SU-DHL-6 (cell line): ENCODE measurements at regions not wholly inside any gene's neighbourhood (a gene's known extent, or its start where the extent isn't known, plus 50 kb on each side); places are given as distances from the start of the nearest gene placed in this dataset.
"Not testable (repeated sequence)": the region's sequence is repeated elsewhere in the genome, so short reads cannot be mapped to it uniquely, and the experiment has no call there.

Experiments used
- H2AFZ ChIP-seq: fragments of 200-600 bp; sonication (generic); 2 replicates; pipeline ENCODE4 v1.6.1; 2014; ENCODE audit warnings: low read depth, mild to moderate bottlenecking, moderate library complexity, mixed read lengths, antibody characterized with exemption, low read length; ENCODE audit not compliant: severe bottlenecking
- H3F3A ChIP-seq: fragments of 200-600 bp; shearing (Covaris generic); 2 replicates; pipeline ENCODE4 v1.6.0; 2016; ENCODE audit warnings: antibody characterized with exemption, mild to moderate bottlenecking; ENCODE audit not compliant: insufficient read depth
- H3K27ac ChIP-seq: fragments of 200-600 bp; sonication (generic); 2 replicates; pipeline ENCODE4 v1.5.1; 2016; ENCODE audit warnings: low read depth, mild to moderate bottlenecking, low read length, moderate library complexity, mixed read lengths
- H3K27me3 ChIP-seq: fragments of 200-600 bp; sonication (generic), shearing (Covaris generic); 2 replicates; pipeline ENCODE4 v1.6.0; 2014; ENCODE audit warnings: mild to moderate bottlenecking, low read length
- H3K36me3 ChIP-seq: fragments of 200-600 bp; sonication (generic); 2 replicates; pipeline ENCODE4 v1.6.1; 2014; ENCODE audit warnings: mild to moderate bottlenecking, low read length, mixed read lengths
- H3K4me2 ChIP-seq: fragments of 300-600, 200-600 bp; shearing (Covaris generic), sonication (generic); 2 replicates; pipeline ENCODE4 v1.6.0; 2014; ENCODE audit warnings: low read length, low read depth, mild to moderate bottlenecking; ENCODE audit not compliant: poor library complexity, severe bottlenecking
- H3K4me3 ChIP-seq: fragments of 200-600 bp; sonication (generic); 2 replicates; pipeline ENCODE4 v1.5.1; 2014; ENCODE audit warnings: antibody characterized with exemption, low read length, mild to moderate bottlenecking, mixed read lengths; ENCODE audit not compliant: insufficient read depth, poor library complexity, severe bottlenecking
- H3K79me2 ChIP-seq: fragments of 200-600 bp; sonication (generic); 2 replicates; pipeline ENCODE4 v1.6.1; 2014; ENCODE audit warnings: mild to moderate bottlenecking, low read length, moderate library complexity; ENCODE audit not compliant: insufficient read depth
- H3K9ac ChIP-seq: fragments of 200-600 bp; sonication (generic); 2 replicates; pipeline ENCODE4 v1.7.0; 2014; ENCODE audit warnings: mild to moderate bottlenecking, low read length
- H3K9me2 ChIP-seq: fragments of 200-600 bp; sonication (generic); replicated peaks from 2 replicates; pipeline ENCODE4 v1.6.1; 2014; ENCODE audit warnings: low read length; ENCODE audit not compliant: insufficient read depth
- H3K9me3 ChIP-seq: fragments of 200-600 bp; sonication (generic); 2 replicates; pipeline ENCODE4 v1.6.1; 2014; ENCODE audit warnings: low read length, mixed read lengths; ENCODE audit not compliant: insufficient read depth
- H4K20me1 ChIP-seq: fragments of 200-600 bp; sonication (generic); 2 replicates; pipeline ENCODE4 v1.6.1; 2014; ENCODE audit warnings: low read depth, mild to moderate bottlenecking, antibody characterized with exemption, low read length, moderate library complexity, mixed read lengths
- EZH2phosphoT487 ChIP-seq: fragments of 200-600 bp; sonication (generic), shearing (Covaris generic); conservative IDR thresholded peaks from 2 replicates; pipeline ENCODE4 v1.6.1; 2018; ENCODE audit warnings: mild to moderate bottlenecking, antibody characterized with exemption, low read length, moderate library complexity, mixed read lengths
- TF ChIP-seq, protein P1 (sequence below): fragments of 200-600 bp; sonication (generic); IDR thresholded peaks from one replicate; pipeline ENCODE4 v1.5.1; 2017; ENCODE audit warnings: antibody characterized with exemption, mild to moderate bottlenecking, low read length, moderate library complexity; ENCODE audit not compliant: insufficient read depth, poor library complexity, severe bottlenecking

DNA sequence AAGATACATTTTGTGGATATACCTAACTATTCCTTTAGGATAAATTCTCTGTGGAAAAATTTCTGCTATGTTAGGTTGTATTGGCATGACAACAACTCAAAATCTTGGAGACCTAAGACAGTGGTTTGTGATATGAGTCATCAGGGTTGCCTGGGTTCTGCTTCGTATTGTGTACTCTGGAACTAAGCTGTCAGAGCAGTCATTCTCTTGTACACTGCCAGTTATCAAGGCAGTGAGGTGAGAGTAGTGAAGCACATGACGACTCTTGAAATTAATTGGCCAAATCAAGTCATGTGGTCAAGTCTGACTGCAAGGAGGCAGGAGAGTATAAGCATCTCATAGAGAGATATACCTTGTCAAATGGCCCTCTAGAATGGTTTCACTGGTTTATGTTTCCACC, 104.4 kb downstream of the FANCF start:
- no peak overlapping the region for H3K4me2 ChIP-seq
- no peaks in the 10 kb centered on the region for H3K9me2 ChIP-seq
- no peaks in the 10 kb centered on the region for H4K20me1 ChIP-seq
- H3K9me3 ChIP-seq, result no peaks in the 10 kb centered on the region
- no peak for TF ChIP-seq EZH2phosphoT487
- TF ChIP-seq, protein P1, sequence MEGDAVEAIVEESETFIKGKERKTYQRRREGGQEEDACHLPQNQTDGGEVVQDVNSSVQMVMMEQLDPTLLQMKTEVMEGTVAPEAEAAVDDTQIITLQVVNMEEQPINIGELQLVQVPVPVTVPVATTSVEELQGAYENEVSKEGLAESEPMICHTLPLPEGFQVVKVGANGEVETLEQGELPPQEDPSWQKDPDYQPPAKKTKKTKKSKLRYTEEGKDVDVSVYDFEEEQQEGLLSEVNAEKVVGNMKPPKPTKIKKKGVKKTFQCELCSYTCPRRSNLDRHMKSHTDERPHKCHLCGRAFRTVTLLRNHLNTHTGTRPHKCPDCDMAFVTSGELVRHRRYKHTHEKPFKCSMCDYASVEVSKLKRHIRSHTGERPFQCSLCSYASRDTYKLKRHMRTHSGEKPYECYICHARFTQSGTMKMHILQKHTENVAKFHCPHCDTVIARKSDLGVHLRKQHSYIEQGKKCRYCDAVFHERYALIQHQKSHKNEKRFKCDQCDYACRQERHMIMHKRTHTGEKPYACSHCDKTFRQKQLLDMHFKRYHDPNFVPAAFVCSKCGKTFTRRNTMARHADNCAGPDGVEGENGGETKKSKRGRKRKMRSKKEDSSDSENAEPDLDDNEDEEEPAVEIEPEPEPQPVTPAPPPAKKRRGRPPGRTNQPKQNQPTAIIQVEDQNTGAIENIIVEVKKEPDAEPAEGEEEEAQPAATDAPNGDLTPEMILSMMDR, result no peak
- H2AFZ ChIP-seq, result no peak overlapping the region
- H3F3A ChIP-seq, result no peaks in the 10 kb centered on the region
- H3K36me3 ChIP-seq, result no peaks in the 10 kb centered on the region
- no peak overlapping the region for H3K27ac ChIP-seq
- H3K79me2 ChIP-seq, result no peaks in the 10 kb centered on the region
- no peaks in the 10 kb centered on the region for H3K27me3 ChIP-seq
- no peak overlapping the region for H3K9ac ChIP-seq
- H3K4me3 ChIP-seq, result no peak overlapping the region

DNA sequence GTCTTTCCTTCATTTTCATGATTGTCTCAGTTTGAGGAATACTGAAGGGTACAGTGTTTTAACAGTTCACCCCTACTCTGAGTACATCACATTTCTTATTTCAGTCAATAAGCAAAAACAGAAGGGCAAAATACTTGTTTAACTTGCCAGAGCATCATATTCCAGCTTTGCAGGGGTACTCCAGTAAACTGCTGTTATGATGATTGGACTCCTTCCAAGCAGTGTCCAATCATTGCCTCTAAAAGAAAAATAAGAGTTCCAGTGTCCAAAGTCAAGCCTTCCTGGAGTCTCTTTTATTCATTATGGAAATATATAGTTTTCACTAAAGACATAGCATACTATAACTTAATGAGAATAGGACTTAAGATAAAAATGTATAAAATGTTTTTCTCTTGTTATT, 105.1 kb downstream of the FANCF start:
- no peaks in the 10 kb centered on the region for H3K9me3 ChIP-seq
- H4K20me1 ChIP-seq, result no peaks in the 10 kb centered on the region
- TF ChIP-seq, protein P1, result no peak
- no peak for TF ChIP-seq EZH2phosphoT487
- no peaks in the 10 kb centered on the region for H3F3A ChIP-seq
- H3K4me3 ChIP-seq, result no peak overlapping the region
- no peaks in the 10 kb centered on the region for H3K79me2 ChIP-seq
- H3K27me3 ChIP-seq, result no peaks in the 10 kb centered on the region
- H3K36me3 ChIP-seq, result no peaks in the 10 kb centered on the region
- H3K27ac ChIP-seq, result no peak overlapping the region
- no peaks in the 10 kb centered on the region for H3K9me2 ChIP-seq
- H3K9ac ChIP-seq, result no peak overlapping the region
- no peak overlapping the region for H3K4me2 ChIP-seq
- H2AFZ ChIP-seq, result no peak overlapping the region

DNA sequence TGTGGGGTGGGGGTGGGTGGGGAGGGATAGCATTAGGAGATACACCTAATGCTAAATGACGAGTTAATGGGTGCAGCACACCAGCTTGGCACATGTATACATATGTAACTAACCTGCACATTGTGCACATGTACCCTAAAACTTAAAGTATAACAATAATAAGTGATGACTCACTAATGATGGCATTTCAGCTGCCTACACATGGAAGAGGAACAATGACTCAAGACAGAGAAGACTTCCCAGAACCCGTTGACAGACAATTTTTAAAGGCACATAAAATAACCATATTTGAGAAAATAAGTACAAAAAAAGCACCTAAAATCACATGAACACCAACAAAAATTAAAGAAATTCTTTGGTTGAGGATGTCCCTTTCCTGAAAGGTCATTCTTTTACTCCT, 107.3 kb downstream of the FANCF start:
- H2AFZ ChIP-seq, H3K9me2 ChIP-seq, H3K9ac ChIP-seq, H3K4me2 ChIP-seq, H4K20me1 ChIP-seq, H3K79me2 ChIP-seq, H3K36me3 ChIP-seq, H3K27me3 ChIP-seq, H3K27ac ChIP-seq, H3F3A ChIP-seq, H3K9me3 ChIP-seq, H3K4me3 ChIP-seq: not testable (repeated sequence)

DNA sequence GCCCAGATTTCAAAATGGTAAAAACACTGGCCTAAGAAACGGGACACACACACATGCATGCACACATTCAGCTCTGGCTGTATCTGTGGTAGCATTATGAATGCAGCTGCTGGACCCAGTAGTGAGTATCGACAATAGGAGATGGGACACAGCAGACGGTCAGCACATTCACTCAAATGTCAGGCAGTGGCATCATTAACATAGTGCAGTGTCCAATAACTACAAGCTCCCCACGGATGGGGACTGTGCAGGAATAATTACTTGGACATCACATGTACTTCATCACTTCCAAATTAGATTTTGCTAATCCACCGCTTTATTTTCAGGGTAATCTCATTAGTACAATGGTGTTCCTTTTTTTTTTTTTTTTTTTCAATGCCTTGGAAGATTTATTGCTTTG, 109.5 kb downstream of the FANCF start:
- Histone ChIP-seq H3K27me3 (no peaks in the 10 kb centered on the region), H4K20me1 (no peaks in the 10 kb centered on the region), H2AFZ (no peak overlapping the region), H3K9me3 (no peaks in the 10 kb centered on the region), H3K79me2 (no peaks in the 10 kb centered on the region), H3K4me3 (no peak overlapping the region), H3K36me3 (no peaks in the 10 kb centered on the region), H3K9ac (no peak overlapping the region), H3F3A (no peaks in the 10 kb centered on the region), H3K4me2 (no peak overlapping the region), H3K27ac (no peak overlapping the region), H3K9me2 (no peaks in the 10 kb centered on the region)
- TF ChIP-seq EZH2phosphoT487, result no peak
- TF ChIP-seq, protein P1, result no peak
